PC-3 (cell line): ENCODE measurements at regions not wholly inside any gene's neighbourhood (a gene's known extent, or its start where the extent isn't known, plus 50 kb on each side); places are given as distances from the start of the nearest gene placed in this dataset.

Experiments used
- ATAC-seq: fragments of 200-7000 bp; cut with Tn5 transposase; 2 replicates; pipeline ENCODE4 v1.9.1; 2020; ENCODE audit warnings: mild to moderate bottlenecking, moderate library complexity
- BruUV-seq: library from RNA; stranded (reverse); fragments of 400-500 nt; replicated peaks from 2 replicates; lab custom pipeline; 2021; lab: Mats Ljungman, UMichigan
- CTCF ChIA-PET: fragments of 300-600 bp; sonication (Branson Sonifier 250); formaldehyde crosslinking; loops from one replicate; lab custom pipeline; 2022; ENCODE audit warnings: antibody characterized with exemption; lab: Charles Lee
- POLR2A ChIA-PET: fragments of 300-600 bp; sonication (Branson Sonifier 250); formaldehyde crosslinking; loops from one replicate; lab custom pipeline; 2022; ENCODE audit warnings: antibody characterized with exemption; ENCODE audit not compliant: unreplicated experiment; lab: Charles Lee
- DNase-seq: peaks from one replicate; pipeline ENCODE4 v3.0.0-alpha.2; 2015
- H2AFZ ChIP-seq: fragments of 300-600 bp; sonication (generic); 2 replicates; pipeline ENCODE4 v1.6.0; 2016; ENCODE audit warnings: antibody characterized with exemption, low read length
- H3F3A ChIP-seq: fragments of 300-600 bp; sonication (generic); one replicate; pipeline ENCODE4 v1.6.0; 2017; ENCODE audit warnings: antibody characterized with exemption, low read length, control low read depth, mild to moderate bottlenecking; ENCODE audit not compliant: unreplicated experiment
- H3K27ac ChIP-seq: fragments of 300-600 bp; sonication (generic); 2 replicates; pipeline ENCODE4 v1.5.1; 2016; ENCODE audit warnings: mild to moderate bottlenecking, low read length
- H3K27me3 ChIP-seq: fragments of 300-600 bp; sonication (generic); 2 replicates; pipeline ENCODE4 v1.6.1; 2016; ENCODE audit warnings: low read length, mixed read lengths
- H3K36me3 ChIP-seq: fragments of 300-600 bp; sonication (generic); 2 replicates; pipeline ENCODE4 v1.6.1; 2016; ENCODE audit warnings: low read depth, mixed run types, low read length, mixed read lengths
- H3K4me1 ChIP-seq: fragments of 300-600 bp; sonication (generic); 2 replicates; pipeline ENCODE4 v1.5.1; 2016; ENCODE audit warnings: low read length; ENCODE audit not compliant: insufficient read depth
- H3K4me2 ChIP-seq: fragments of 300-600 bp; sonication (generic); 2 replicates; pipeline ENCODE4 v1.6.0; 2016; ENCODE audit warnings: low read length
- H3K4me3 ChIP-seq: fragments of 300-600 bp; sonication (generic); 2 replicates; pipeline ENCODE4 v1.5.1; 2016; ENCODE audit warnings: mild to moderate bottlenecking, low read length, mixed read lengths
- H3K79me2 ChIP-seq: fragments of 300-600 bp; sonication (generic); 2 replicates; pipeline ENCODE4 v1.6.1; 2017; ENCODE audit warnings: low read length, mixed read lengths
- H3K9ac ChIP-seq: fragments of 300-600 bp; sonication (generic); 2 replicates; pipeline ENCODE4 v1.6.0; 2016; ENCODE audit warnings: mild to moderate bottlenecking, low read length
- H3K9me2 ChIP-seq: fragments of 300-600 bp; sonication (generic); replicated peaks from 2 replicates; pipeline ENCODE4 v1.6.1; 2016; ENCODE audit warnings: mixed run types, low read length, mixed read lengths
- H3K9me3 ChIP-seq: fragments of 300-600 bp; sonication (generic); 2 replicates; pipeline ENCODE4 v1.6.1; 2016; ENCODE audit warnings: low read length, mixed read lengths
- H4K20me1 ChIP-seq: fragments of 300-600 bp; sonication (generic); 2 replicates; pipeline ENCODE4 v1.6.1; 2016; ENCODE audit warnings: low read length, mixed read lengths
- EZH2 ChIP-seq: fragments of 300-600 bp; sonication (generic); IDR thresholded peaks from one replicate; pipeline ENCODE4 v1.6.1; 2017; ENCODE audit warnings: antibody characterized with exemption, mild to moderate bottlenecking, low read length; ENCODE audit not compliant: unreplicated experiment
- EZH2phosphoT487 ChIP-seq: fragments of 300-600 bp; sonication (generic); IDR thresholded peaks from 2 replicates; pipeline ENCODE4 v1.6.1; 2018; ENCODE audit warnings: mild to moderate bottlenecking, antibody characterized with exemption, low read length, borderline replicate concordance
- intact Hi-C: fragments of 100-400 bp; cut with micrococcal nuclease; formaldehyde crosslinking; loops from 2 replicates; pipeline ENCODE4 v1.9.0; 2023
- TF ChIP-seq, protein P1 (sequence below): fragments of 300-600 bp; sonication (generic); conservative IDR thresholded peaks from 2 replicates; pipeline ENCODE4 v1.5.1; 2017; ENCODE audit warnings: antibody characterized with exemption, low read depth, mild to moderate bottlenecking, low read length

DNA sequence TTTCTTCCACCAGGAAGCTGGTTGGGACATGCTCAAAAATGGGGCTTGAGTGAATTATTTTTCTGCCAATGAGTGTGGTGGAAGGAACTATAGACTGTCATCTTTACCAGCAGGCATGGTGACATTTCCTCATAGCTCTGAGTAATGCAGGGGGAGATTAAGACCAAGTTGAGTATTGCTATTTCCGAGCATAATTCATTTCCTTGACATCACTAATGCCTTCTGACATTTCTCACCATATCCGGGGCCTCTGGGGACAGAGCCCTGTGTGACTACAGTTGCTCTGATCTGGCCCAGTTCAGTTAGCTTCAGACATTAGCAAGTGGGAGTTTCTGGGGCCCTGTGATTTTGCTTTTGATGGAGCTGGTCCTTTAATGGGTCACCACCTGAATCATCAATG is 410.4 kb downstream of the MEIS1 start:
- DNase-seq = no peak
- H2AFZ ChIP-seq = no peak overlapping the region
- H3K36me3 ChIP-seq = no peaks in the 10 kb centered on the region
- CTCF ChIA-PET = no interaction called here
- no peak overlapping the region for H3K27ac ChIP-seq
- no peak overlapping the region for H3K9ac ChIP-seq
- intact Hi-C loops = no loop called here
- H3K27me3 ChIP-seq = peaks cover 15% of the 10 kb centered on the region
- no peak for TF ChIP-seq EZH2phosphoT487
- TF ChIP-seq, protein P1, sequence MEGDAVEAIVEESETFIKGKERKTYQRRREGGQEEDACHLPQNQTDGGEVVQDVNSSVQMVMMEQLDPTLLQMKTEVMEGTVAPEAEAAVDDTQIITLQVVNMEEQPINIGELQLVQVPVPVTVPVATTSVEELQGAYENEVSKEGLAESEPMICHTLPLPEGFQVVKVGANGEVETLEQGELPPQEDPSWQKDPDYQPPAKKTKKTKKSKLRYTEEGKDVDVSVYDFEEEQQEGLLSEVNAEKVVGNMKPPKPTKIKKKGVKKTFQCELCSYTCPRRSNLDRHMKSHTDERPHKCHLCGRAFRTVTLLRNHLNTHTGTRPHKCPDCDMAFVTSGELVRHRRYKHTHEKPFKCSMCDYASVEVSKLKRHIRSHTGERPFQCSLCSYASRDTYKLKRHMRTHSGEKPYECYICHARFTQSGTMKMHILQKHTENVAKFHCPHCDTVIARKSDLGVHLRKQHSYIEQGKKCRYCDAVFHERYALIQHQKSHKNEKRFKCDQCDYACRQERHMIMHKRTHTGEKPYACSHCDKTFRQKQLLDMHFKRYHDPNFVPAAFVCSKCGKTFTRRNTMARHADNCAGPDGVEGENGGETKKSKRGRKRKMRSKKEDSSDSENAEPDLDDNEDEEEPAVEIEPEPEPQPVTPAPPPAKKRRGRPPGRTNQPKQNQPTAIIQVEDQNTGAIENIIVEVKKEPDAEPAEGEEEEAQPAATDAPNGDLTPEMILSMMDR = no peak
- no peak for TF ChIP-seq EZH2
- H3K4me3 ChIP-seq = no peak overlapping the region
- no peaks in the 10 kb centered on the region for H3K79me2 ChIP-seq
- H3K4me1 ChIP-seq = peaks cover 9% of the 10 kb centered on the region
- no peak for ATAC-seq
- POLR2A ChIA-PET = no interaction called here
- no peaks in the 10 kb centered on the region for H4K20me1 ChIP-seq
- H3K4me2 ChIP-seq = no peak overlapping the region
- no peaks in the 10 kb centered on the region for H3K9me3 ChIP-seq
- no peaks in the 10 kb centered on the region for H3F3A ChIP-seq
- BruUV-seq = no TSS peak
- H3K9me2 ChIP-seq = no peaks in the 10 kb centered on the region

DNA sequence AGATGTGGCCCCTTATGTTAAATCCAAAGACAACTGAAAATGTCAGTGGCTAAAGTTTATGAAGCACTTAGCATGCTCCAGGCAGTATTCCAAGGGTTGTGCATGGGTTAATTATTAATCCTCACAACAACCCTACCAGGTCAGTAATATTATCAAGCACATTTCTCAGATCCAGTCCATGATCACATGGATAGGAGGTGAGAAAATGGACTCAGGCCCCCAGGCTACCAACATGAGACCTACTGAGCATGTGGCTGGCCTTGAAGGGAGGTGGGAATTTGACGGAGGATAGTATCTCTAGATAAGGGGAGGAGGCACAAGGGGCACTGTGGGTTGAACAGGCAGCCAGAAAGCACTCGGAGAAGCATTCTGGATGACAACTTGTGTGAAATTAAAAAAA is 412.0 kb downstream of the MEIS1 start:
- ATAC-seq (no peak), DNase-seq (no peak)
- Histone ChIP-seq H3K4me2 (no peak overlapping the region), H2AFZ (no peak overlapping the region), H3K27me3 (peaks cover 19% of the 10 kb centered on the region), H3K36me3 (no peaks in the 10 kb centered on the region), H3K9me3 (no peaks in the 10 kb centered on the region), H3K9me2 (no peaks in the 10 kb centered on the region), H3K27ac (no peak overlapping the region), H3K4me1 (no peaks in the 10 kb centered on the region), H3K4me3 (no peak overlapping the region), H4K20me1 (no peaks in the 10 kb centered on the region), H3K9ac (no peak overlapping the region), H3K79me2 (no peaks in the 10 kb centered on the region), H3F3A (no peaks in the 10 kb centered on the region)
- CTCF ChIA-PET = no interaction called here
- POLR2A ChIA-PET = no interaction called here
- BruUV-seq = no TSS peak
- intact Hi-C loops = no loop called here
- TF ChIP-seq EZH2 (no peak), EZH2phosphoT487 (no peak)
- TF ChIP-seq, protein P1 = no peak

DNA sequence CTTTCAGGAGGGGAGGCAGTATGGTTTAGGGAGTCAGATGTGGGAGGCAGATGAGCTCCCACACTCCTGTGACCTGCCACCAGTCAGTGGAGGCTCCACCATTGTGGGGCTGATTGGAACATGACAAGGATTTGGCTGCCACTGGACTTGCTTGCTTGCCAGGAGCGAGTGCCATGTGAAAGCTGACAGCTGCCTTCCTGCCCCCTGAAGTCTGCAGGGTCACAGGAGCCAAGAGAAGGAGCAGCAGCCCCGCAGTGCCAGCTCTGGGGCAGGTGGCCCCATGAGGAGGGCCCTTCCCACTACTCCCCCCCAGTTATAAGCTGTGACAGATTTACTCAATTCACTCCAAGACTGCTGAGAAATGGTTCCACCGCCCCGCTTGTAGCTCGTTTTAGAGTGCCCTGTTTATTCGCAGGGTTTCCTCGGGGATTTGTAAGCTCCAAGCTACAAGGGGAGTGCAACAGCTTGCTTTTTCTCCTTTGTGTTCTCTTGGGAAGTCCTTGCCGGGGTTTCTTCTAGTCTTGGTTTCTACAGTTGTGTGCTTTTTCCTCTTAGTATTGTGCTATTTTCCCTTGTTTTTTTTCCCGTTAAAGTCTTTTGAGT is 414.3 kb downstream of the MEIS1 start:
- TF ChIP-seq EZH2 (no peak), EZH2phosphoT487 (no peak)
- TF ChIP-seq, protein P1 = no peak
- intact Hi-C loops = no loop called here
- H3K9me2 ChIP-seq = no peaks in the 10 kb centered on the region
- H3K79me2 ChIP-seq = no peaks in the 10 kb centered on the region
- no peaks in the 10 kb centered on the region for H3K9me3 ChIP-seq
- H3K36me3 ChIP-seq = no peaks in the 10 kb centered on the region
- BruUV-seq = no TSS peak
- CTCF ChIA-PET = no interaction called here
- no peak overlapping the region for H3K4me2 ChIP-seq
- H3K4me1 ChIP-seq = no peaks in the 10 kb centered on the region
- DNase-seq (no peak), ATAC-seq (no peak)
- H3K9ac ChIP-seq = no peak overlapping the region
- H3K27ac ChIP-seq = no peak overlapping the region
- H4K20me1 ChIP-seq = no peaks in the 10 kb centered on the region
- no peaks in the 10 kb centered on the region for H3F3A ChIP-seq
- peaks cover 24% of the 10 kb centered on the region for H3K27me3 ChIP-seq
- POLR2A ChIA-PET = no interaction called here
- no peak overlapping the region for H3K4me3 ChIP-seq
- no peak overlapping the region for H2AFZ ChIP-seq
